CD4-positive, alpha-beta T cell treated with Interleukin-6 for 4 hours (primary cell): ENCODE measurements at regions not wholly inside any gene's neighbourhood (a gene's known extent, or its start where the extent isn't known, plus 50 kb on each side); places are given as distances from the start of the nearest gene placed in this dataset.

Experiments used
- DNase-seq: peaks from one replicate; pipeline ENCODE4 v3.0.0-alpha.2; 2020; ENCODE audit warnings: mixed read lengths

DNA sequence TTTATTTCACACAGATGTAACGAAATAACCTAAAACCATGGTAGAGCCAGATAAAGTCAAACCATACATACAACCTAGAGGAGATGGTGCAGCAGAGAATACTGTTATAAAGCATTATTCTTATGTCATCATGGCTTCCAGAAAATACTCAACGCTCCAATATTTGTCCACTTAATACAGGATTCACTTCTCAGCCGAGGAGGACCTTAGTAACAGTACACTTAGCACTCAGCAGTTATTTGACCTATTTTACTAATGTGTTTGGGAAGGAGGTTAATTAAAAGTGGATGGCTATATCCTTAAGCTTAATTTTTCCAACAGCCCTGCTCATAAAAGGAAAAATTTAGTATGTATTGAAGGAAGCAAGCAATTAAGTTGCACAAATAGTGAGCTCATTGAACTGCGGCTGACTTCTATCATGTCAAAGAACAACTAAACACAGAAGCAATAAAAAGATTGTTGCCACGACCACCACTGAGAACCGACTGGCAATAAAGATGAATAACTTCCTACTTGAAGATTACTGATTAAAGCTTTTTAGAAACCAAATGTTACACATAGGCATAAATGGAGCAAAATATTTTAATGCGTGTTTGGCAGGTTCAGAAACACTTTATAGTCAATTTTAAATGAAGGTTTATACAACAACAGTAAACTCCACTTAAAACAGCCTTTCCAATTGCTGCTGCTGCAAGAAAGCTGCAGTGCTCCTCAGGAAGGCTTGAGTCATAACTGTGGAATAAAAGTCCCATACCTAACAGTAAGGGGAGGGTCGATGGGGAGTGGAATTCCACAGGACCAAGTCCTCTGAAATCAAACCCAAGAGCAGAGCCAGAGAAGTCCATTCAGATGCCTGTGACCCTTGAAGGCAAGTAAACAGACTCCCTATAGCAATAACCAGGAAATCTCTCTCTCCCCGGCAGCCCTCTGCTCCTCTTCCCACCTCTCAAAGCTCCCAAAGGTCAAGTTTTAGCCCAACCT, 218.9 kb upstream of the CDKN3 start:
- DNase-seq = no peak

DNA sequence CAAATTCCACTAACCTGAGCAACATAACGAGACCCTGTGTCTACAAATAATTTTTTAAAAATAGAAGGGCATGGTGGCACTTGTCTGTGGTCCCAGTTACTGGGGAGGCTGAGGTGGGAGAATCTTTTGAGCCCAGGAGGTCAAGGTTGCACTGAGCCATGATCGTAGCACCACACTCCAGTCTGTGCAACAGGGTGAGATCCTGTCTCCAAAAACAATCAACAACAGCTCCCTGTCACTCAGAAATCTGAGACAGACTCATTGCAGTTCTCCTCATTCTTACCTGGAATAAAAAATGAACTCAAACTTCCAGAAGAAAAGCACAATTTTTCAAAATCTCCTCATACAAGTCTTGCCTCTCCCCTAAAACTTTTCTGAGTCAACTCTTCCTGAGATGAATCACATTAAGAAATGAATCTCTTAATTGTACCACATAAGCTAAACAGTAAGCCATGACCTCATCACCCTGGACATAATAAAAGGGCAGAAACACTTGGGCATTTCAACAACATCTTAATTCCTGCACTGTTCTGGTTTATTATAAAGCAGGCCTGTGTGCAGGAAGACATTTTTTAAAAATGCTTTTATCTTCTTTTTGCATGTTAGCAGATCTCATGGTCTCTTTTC, 214.3 kb upstream of the CDKN3 start:
- no peak for DNase-seq

DNA sequence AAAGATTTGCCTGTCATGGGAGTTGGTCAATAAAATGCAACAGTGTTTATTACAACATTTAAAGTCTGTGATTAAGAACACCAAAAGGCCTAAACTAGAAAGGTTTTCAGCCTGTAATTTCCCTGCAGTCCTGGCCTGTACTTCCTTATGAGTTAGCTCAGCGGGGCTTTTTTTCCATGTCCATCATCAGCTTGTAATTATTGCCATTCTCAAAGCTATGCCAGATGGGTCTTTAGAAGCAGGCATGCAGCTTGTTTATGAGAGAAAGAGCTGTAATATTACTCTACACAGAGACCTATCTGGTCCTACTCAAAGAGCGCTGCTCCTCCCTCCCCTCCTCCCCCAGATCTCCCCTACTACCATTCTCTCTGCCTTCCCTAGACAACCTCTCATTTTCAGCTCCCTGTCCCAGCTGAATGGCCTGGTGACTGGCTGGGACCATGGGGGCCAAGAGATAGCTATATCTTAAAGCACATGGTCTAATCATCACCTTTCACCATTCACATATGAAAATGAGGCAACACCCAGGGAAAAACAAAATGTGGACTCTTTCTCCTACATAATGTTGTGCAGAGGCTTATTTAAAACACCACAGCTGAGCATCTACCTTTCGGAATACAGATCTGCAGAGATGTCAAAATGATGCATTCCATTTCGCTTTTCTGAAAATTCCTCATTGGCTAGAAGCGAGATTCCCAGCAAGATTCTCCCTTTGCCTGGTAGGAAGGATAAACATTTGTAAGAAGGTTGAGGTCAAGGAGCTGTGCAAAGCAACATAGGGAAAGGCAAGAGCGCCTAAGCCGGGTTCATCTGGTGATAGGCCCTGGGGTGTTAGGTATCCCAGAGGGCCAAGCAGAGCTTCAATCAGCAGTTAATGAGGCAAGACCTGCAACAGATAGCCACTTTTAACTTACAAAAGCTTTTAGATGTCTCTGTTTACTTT, 209.7 kb upstream of the CDKN3 start:
- DNase-seq = no peak

DNA sequence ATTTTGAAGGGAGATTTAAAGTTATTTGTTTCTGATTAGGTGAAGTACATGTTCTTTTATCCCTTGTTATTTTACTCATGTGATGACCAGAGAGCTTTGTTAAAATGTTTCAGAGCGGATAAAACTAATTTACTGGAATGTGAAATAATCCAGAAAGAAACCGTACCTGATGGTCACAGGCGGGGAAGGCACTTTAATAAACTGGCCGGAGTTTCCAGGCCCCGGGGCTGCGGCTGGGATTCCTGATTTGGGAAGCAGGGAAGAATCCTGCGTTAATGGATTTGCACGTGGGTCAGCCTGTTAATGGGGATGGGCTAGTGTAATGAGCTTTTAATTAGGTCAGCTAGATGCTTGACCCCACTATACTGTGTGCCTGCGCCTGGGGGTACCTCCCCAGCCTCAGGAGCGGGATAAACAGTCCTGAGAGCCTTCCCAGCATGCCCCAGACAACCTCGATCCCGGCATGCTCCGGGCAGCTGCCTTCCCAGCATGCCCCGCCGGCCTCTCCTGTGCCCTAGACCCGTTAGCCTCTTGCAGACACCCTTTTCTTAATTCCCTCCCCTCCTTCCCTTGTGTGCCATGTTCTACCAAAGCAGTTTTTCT, 208.6 kb upstream of the CDKN3 start:
- no peak for DNase-seq

DNA sequence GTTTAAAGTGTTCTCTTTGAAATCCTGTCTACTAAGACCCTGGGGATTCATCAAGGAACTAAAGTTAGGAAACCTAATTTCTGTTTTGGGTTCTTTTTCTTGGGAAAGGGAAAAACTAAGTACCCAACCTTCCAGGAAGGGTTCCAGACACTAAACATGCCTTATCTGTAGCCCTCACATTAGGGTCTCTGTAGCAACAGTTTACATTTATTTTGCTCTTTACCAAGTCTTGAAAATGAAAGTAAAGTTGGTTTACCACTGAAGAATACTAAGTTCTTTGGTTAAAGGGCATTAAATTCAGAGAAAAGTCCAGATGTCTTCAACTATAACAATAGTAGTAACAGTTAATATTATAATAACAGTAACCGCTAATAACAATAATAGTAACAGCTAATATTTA, 207.5 kb upstream of the CDKN3 start:
- DNase-seq = no peak

DNA sequence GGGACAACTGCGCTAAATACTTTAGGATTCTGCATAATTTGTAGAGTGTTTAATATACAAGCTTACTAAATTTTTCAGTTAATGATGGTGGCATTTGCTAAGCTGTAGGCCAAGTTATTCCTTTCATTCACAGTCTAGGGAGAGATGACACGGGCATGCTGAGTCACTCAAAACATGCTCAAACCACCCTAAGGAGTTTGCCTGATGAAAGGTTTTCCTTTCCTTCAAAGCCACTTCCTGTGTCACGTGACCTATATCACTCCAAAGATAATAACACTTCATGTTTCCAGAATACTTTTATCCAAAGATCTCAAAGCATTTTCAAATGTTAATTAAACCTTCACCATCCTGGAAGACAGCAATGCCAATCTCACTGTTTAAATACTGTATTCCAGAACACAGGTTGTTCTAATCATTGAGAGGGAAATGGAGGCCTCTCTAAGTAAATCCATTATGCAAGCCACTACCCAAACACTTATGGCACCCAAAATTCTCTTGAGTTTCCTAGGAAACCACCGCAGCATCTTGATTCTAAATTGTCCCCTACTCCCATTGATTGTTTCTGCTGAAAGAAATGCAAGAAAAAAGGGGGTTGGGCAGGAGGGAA, 207.0 kb upstream of the CDKN3 start:
- no peak for DNase-seq

DNA sequence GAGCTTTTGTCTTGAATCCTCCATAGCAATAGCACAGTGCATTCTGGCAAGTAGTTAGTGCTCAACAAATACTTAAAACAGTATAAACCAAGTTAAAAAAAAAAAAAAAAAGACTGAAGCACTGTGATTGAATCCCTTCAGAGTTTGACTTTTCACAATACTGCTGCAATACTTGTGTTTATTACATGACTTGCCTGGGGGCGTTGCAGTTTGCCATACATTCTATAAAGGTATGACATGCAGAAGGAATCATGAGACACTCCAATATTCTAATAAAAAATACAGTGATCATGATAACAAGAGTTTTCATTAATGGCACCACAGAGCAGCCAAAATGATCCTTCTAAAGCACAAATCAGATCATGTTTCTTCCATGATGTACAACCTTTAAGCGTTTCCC, 205.0 kb upstream of the CDKN3 start:
- DNase-seq = no peak

DNA sequence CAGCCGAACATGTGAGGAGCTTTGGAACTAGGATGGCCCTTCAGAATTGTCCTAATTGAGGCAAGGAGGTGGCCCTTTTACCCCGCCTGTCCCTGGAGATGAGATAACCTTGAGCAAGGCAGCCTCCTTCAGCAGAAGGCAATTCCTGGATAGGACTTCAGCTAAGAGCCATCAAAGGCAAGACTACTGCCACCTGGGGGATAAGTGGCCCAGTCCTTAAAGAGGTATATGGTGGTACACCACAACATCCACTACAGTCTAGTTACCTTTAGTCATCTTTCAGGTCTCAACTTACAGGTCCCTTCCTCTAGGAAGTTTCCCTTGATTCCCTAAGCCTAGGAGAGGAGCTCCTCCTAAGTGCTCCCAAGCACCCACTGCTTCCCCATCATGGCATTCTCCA, 204.2 kb upstream of the CDKN3 start:
- no peak for DNase-seq

DNA sequence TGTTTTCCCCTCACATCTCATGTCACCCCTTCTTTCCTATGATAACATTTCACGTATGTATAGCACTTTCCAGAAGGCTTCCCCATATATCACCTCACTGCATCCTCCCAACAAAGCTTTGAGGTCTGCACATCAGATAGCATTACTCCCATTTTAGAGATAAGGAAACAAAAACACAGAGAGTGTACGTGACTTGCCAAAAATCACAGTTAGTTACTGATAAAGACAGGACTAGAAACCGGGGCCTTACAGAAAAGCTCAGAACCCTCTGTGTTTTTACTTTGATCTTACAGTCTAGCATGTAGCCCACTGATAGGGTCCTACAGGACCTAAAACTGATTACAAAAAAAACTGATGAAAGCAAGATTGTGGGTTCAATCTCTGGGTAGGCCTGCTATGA, 202.9 kb upstream of the CDKN3 start:
- no peak for DNase-seq

DNA sequence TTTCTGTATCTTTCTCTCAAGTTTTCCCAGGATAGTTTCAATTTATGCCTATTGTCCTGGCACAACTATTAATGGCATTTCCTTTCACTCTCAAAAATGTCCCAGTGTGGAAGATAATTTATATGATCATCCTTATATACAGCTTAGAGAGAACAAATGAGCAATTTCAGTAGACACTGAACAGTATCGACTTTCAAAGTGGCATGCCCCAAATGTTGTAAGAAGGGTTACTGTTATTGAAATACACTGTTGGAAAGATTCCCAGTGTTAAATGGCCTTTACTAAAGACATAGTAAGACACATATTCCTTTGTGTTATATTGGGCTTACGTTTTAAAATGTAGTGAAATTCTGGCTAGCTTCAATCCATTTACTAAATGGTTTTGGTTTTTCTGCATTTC, 202.3 kb upstream of the CDKN3 start:
- DNase-seq = no peak

DNA sequence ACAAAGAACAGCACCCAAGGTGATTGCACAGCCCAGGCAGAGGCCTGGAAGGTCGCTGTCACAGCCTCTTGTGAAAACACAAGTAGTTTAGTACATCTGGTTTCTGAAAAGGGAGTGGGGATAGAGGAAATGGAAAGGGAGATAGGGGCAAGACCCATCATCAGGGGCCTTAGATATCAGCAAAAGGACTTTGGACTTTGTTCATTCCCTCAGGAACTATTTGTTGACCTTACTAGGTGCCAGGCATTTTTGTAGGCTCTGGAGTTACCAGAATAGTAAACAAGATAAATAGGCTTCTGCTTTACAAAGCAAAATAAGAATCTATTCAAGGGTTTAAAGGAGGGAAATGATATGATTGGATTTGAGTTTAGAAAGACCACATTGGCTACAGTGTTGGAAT, 199.4 kb upstream of the CDKN3 start:
- no peak for DNase-seq

DNA sequence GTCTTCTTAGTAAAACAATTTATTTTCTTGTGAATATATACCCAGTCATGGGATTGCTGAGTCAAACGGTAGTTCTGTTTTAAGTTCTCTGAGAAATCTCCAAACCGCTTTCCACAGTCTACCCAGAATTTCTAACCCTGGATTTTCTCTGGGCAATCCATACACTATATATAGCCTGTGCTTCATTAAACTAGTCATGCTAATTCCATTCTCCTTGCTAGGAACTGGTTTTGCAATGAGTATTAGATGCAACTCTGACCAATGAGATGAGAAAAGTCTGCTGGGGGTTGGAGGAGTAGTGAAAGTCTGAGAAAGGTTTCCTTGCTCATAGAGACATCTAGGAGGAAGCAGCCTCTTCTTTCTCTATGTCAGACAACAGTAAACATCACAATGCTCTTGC, 196.1 kb upstream of the CDKN3 start:
- no peak for DNase-seq

DNA sequence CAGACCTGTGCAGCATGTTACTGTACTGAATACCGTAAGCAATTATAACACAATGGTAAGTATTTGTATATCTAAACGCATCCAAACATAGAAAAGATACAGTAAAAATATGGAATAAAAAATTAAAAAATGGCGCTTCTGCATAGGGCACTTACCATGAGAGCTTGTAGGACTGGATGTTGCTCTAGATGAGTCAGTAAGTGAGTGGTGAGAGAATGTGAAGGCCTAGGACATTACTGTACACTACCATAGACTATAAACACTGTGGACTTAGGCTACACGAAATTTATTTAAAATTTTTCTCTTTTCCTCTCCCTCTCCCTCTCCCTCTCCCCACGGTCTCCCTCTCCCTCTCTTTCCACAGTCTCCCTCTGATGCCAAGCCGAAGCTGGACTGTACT, 194.5 kb upstream of the CDKN3 start:
- DNase-seq = no peak

DNA sequence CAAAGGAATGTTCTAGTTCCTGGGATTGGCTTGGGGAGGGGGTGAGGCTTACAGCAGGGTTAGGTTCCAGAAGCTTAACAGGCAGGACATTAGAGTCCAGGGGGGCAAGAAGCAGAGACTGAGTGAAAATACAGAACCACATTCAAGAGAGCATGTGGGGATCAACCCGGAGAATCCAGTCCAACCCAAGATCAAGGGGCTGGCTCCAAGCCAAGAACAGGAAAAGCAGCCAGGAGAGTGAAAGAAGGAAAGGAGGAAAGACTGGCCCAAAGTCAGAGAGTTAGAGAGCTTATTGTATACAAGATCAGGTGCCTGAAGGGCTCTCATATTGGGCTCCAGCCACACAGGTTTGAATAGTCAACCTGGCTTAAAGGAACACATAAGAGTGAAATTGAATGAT, 190.3 kb upstream of the CDKN3 start:
- DNase-seq = no peak

DNA sequence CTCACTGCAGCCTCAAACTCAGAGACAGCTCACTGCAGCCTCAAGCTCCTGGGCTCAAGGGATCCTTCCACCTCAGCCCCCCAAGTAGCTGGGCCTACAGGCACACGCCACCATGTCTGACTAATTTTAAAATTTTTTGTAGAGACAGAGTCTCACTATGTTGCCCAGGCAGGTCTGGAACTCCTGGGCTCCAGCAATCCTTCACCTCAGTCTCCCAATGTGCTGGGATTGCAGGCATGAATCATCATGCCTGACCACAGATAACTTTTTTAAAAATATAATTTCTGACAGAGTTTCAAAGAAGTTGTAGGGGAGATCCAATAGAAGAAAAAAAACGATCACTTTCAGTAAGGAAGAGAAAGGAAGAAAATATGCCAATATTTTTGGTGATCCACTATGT, 189.7 kb upstream of the CDKN3 start:
- DNase-seq = no peak

DNA sequence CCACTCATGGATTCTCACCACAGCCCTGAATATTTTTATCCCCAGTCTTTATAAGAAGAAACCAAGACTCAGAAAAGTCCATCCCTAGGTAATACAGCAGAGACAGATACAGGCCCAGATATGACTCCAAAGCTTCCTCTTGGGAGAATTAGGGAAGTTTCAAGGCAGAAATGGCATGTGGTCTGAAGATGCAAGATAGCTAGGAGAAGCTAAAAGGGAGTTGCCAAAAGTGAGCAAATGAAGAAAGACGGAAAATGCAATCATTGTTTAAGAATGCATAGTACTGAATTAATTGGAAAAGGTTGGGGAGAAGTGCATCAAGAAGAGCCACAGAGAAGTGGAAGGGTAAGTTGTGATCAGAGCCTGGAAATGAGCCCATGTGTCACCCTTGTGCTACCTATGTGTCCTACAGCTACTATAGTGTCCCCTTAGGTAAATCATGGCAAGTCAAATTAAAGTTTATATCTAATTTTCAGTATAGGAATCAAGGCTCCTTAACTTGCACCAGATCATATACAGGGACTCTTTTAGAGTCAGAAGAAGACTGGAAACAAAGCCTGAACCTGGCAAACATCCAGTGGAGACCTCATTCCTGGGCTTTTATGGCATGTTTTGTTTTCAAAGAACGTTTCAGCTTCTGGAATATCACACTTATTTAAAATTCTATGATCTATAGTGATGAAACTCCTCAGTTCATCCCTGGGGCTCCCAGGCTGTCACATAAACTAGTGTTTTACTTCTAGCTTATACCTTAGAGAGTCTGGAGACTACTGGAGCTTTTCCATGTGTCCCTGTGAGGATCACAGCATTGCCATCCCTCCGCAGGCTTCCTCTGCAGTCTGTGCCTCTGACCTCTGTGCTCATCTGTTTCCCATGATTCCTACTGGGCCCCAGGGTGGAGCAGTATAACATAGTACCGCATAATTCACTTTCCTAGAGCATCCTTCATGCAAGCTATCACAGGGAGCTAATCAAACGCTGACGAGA, 189.0 kb upstream of the CDKN3 start:
- no peak for DNase-seq

DNA sequence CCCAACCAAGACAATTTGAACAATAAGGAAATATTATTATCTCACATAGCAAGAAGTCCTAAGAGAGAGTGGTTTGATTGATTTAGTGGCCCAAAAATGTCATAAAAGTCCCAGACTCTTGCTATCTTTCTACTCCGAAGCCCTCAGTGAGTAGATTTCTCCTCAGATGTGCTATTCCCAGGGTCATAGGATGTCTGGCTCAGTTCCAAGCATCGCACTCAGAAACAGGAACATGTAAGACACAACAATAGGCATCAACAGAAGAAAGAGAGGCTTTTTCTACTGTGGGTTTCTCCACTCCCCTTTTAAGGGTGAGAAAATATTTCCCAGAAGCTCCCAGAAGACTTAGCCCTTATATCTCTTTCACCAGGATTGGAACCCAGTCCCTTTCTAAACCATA, 188.1 kb upstream of the CDKN3 start:
- DNase-seq = no peak

DNA sequence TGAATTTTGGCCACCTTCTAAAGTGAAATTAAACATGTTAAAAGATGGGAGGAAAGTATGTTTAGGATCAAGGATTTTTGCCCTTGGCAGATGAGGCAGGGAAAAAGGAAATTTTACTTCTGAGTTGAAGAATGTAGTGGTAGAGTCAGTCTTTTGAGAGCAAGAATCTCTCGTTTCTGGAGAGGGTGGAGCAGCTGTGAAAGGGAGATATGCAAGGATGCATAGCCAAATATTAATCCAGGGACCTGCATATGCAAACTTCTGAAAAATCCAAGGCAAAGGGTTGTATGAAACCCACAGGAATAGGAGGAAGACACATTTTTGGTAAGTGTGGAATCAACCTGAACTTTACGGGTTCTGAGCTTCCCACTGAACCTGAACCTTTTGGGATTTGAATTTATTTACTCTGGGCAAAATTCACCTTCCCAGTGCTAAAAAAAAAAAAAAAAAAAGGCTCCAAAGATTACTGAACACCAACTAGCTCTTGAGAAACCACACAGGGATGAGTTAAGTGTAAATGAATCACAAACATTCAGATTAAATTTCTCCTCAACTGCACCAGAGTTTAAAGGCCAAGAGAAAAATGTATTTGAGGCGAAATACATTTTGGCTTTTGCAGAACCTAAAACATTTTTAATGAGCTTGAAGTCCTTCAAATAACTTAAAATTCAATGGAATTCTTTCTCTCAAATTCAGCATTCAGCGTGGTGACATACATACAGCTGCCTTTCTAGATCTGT, 187.1 kb upstream of the CDKN3 start:
- DNase-seq = no peak

DNA sequence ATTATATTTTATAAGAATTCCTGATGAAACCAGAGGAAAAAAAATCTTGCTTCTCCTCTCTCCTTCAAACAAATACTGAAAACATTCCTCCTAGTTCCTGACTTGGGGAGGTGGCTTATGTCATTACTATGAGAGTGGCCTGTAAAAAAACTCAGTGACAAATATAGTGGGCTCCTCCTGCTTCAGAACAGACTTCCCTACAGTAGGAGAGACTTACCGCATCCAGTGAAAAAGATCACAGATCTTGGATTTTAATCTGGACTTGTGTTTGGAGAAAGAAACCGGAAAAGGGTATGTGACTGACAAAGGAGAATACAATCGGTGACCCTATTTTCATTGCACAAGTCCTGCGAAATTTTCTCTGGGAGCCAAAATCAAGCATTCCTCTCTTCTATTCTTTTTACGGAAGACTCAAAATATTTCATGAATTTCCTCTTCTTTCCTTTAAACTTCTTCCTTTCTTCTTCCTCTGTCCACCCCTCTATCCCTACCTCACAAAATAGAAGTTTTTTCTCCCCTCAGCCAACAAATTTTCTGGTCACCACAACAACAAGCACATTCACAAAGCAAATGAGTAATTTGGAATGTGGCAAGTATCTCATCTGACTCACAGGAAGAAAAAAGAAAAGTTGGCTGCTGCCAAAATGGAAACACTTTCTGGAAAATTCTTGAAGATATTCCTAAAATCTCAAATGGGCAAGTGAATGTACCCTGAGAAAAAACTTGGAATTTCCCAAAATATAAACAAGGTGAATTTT, 185.1 kb upstream of the CDKN3 start:
- DNase-seq = no peak

DNA sequence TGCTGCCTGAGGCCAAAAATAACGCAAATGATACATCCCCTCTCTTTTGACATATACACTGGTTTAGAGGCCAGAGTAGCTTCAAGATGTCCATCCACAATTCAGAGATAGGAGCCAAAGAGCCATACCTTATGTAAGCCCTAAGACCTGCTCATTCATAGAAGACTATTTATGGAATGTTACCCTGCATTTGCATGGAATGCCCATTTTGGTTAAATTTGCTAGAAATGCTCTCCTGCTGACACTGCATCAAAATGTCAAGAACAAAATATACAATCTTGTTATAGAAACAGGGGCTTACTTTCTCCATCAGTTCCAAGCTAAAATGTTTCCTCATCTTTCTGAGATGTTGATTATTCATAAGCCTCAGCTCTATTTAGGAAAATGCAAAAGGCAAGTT, 183.3 kb upstream of the CDKN3 start:
- DNase-seq = no peak
